ENCODE measurements at regions not wholly inside any gene's neighbourhood (a gene's known extent, or its start where the extent isn't known, plus 50 kb on each side); places are given as distances from the start of the nearest gene placed in this dataset.

GRCh38 chr11:131299598-131300438, 70.6 kb upstream of the NTM start:
- no peak for DNase-seq (ENCODE audit: low read depth)

DNA sequence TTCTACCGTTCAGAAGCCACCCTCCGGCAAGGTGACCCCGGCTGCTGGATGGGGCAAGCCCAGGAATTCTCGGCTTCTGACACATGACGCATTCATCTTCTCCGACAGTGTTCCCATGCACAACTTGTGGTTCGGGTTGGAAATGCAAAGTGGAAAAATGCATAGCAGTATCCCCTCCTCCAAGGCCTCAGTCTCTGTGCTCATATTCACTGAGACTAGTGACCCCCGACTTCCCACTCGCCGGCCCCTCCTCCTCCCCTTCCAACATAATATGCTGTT, 70.0 kb upstream of the NTM start:
- DNase-seq (ENCODE audit: low read depth), result no peak

DNA sequence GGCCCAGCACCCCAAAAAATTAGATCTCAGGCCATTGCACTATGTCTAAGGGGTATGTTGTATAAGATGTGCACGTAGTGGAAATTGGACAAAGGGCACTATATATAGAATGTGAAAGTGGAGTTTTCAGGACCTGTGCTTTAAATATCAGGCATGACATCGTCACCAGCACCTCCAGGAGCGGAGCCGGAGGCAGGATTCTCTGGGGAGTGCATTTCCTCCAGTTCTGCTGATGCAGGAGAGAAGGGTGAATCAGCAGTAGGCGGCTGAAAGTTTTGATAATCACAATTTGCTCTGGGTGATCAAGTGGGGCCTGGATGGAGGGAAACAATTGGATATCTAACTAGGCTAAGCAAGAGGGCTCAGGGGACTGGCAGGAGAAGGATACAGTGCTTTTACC, 69.1 kb upstream of the NTM start:
- DNase-seq (ENCODE audit: low read depth), result no peak

GRCh38 chr11:131302836-131303235, 67.6 kb upstream of the NTM start:
- DNase-seq (ENCODE audit: low read depth), result no peak

DNA sequence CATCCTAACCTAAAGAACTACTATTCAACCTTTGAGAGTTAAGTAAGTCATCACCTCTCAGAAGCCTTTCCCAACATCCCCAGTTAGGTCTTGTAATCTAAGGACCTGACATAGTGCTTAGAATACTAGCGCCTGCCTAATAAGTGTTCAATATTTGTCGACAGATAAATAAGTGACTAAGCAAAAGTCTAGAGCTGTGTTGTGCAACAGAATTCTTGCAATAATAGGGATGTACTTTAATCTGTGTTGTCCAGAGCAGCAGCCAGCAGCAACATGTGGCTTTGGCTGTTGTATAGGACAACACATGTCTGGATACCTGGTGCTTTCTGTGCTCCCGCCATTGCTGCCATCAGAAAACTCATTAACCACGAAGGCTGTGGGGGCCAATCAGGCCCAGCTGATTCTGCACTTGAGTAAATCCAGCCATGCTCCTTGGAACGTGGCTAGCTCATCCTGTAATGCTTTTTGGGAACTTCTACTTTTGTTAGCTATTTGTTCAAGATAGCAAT, 66.8 kb upstream of the NTM start:
- DNase-seq (ENCODE audit: low read depth), result no peak

DNA sequence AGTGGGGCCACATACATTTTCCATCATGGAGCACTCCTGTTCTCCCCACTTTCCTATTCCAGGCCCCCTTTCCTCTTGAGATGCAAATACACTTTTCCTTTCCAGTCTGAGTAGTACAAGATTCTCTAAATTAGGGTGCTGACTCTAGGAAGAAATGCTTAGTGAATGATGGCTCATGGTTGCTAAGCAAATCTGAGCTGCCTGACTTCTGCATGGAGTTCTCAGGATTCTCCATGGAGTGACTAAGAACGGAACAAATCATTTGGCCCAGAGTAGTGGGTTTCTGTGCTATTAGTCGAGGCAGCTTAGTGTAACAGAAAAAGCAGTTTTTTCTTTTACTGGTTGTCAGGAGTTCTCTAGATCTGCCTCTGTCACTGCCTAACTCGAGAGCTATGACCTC, 65.4 kb upstream of the NTM start:
- no peak for DNase-seq (ENCODE audit: low read depth)

- DNase-seq (ENCODE audit: low read depth), result no peak
These were observed 62.9 kb upstream of the NTM start for GRCh38 chr11:131307506-131307905.

DNA sequence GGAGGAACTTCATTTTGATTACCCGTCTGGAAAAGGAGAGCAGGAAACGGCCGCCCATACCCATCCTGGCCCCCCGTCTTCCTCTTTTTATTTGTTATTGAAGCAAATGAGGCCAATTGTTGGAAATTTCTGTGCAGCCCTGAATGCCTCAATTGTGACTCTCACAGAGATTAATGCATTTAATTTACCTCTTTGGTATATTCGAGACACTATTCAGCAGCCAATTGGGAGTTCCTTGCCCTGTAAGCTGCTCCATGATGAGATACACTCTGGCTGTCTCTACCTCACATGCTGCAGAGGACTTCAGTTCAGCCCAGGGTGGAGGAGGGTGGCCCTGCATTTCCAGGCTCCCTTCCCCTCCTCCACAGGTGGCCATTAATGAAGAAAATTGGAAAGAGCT, 60.6 kb upstream of the NTM start:
- DNase-seq (ENCODE audit: low read depth), result no peak

- DNase-seq (ENCODE audit: low read depth), result no peak
These were observed 58.5 kb upstream of the NTM start for GRCh38 chr11:131311776-131312514.

All from renal cortical epithelial cell (primary cell).